GM18517 (cell line): ENCODE measurements at regions not wholly inside any gene's neighbourhood (a gene's known extent, or its start where the extent isn't known, plus 50 kb on each side); places are given as distances from the start of the nearest gene placed in this dataset.

Source experiments
- ATAC-seq: cut with Tn5 transposase; IDR thresholded peaks from one replicate; pipeline ENCODE4 v1.9.1; 2021; ENCODE audit warnings: mild to moderate bottlenecking, moderate library complexity; ENCODE audit not compliant: unreplicated experiment

DNA sequence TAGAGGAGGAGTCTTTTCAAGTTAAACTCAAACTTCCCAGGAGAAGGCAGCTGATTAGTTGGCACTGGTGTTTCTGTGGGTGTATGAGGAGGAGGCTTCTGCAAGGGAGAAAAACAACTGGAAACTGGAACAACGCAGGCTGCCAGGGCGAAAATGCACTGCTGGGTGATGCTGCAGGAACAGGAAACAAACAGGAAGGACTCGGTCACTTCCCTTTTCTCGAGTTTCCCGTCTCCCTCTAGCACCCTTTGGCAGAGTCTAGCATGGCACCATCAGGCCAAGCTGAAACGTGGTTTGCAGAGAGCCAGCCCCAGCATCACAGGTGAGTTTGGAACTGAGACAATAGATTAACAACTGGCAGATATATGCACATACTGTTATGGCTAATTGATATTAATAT lies 77.5 kb upstream of the CAST start:
- ATAC-seq = no peak

GRCh38 chr5:96588539-96588938 lies 73.6 kb upstream of the CAST start:
- no peak for ATAC-seq

- no peak for ATAC-seq
Measured at GRCh38 chr5:96590796-96591195, 71.4 kb upstream of the CAST start.

DNA sequence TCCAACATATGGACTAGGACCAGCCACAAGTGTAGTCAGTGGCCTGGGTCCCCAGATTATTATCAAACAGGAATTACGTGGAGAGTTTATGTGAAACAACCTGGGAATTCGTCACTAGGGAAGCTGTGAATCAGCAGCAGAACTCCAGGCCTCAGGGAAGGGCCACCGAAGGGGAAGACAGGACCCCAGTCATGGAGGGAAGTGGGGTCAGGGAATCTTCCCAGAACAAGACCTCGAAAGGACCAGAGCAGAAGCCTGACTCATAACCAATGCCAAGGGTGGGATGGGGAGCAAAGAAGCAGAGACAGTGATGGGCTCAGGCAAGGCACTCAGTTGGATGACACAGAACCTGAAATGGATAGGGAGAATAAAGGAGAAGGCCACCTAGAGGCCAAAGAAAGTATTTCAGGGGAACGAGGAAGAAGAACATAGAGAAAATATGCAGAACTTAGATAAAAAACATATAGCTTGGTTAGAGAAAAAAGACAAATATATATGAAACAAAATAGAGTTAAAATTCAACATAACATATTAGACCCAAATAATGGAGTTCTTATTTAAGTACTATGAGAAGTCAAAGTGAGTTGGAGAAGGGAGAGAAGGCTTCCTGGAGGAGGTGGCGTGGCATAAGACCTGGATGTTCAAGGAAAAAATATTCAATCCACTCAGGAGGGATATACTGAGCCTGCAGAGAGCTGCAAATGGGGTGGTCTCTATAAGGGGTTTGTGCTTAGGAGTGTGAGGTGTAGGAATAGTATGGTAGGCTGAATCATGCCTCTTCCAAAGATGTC lies 66.7 kb upstream of the CAST start:
- ATAC-seq = no peak

- no peak for ATAC-seq
Measured at GRCh38 chr5:96597438-96598020, 64.6 kb upstream of the CAST start.

GRCh38 chr5:96601200-96601599 lies 61.0 kb upstream of the CAST start:
- no peak for ATAC-seq

GRCh38 chr5:96601715-96602244 lies 60.4 kb upstream of the CAST start:
- ATAC-seq = peak; percentile 76

DNA sequence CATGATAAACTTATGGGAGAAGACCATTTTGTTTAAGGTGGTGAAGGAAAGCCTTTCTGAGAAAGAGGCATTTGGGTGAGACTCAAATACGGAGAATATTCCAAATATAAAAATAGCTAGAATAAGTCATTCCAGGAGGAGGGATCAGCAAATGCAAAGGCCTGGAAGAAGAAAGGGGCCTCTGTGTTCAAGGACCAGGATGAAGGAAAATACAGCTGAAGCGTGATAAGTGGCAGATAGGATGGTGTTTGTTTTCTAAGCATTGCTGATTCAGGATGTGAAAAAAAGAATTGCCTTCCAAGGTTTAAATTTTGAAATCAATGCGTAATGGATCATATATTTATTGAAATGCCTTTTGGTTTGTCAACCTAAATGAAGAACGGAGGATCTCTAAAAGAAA lies 59.4 kb upstream of the CAST start:
- no peak for ATAC-seq

DNA sequence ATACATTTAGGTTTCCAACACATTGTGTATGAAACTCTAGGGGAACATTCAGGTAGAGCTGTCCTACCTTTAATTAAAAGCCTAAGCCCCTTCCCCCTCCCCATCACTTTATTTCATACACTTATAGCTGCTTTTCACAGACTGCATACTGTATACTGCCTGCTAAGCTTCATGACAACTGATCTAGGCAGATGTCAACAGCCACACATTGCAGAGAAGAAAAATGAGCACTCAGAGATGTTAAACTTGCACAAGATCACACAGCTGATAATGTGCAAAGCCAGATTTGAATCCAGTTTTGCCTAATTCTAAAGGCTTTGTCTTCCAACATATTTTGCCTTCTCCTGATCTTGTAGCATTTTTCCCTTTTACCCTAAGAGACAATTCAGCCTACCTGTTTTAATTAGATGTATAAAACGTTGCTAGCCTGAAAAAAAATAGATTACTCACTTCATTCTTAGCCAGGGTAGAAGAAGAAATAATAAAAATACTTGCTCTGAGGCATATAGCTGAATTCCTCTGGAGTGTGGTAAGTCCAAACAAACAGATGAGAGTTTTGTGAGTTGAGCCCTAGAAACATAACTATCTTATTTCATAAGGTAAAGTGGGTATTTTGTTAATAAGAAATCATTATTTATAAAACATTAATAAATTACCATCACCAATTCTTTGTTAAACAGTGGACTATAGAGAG lies 56.9 kb upstream of the CAST start:
- no peak for ATAC-seq

DNA sequence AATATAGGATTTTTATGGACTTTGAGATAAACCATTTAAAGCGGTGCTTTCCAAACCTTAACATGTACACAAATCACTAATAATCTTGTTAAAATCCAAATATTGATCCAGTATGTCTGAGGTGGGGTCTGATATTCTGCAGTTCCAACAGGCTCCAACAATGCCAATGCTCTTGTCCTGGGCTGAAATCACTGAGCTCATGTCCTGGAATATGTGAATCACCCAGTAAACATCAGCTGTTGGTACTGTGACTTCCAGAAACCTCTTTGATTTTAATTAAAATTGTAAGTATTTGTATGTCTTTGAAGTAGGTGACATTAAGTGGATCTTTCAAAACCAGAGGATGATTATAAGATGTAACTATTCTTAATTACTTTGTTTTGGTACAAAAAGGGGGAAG lies 52.8 kb upstream of the CAST start:
- ATAC-seq = no peak

DNA sequence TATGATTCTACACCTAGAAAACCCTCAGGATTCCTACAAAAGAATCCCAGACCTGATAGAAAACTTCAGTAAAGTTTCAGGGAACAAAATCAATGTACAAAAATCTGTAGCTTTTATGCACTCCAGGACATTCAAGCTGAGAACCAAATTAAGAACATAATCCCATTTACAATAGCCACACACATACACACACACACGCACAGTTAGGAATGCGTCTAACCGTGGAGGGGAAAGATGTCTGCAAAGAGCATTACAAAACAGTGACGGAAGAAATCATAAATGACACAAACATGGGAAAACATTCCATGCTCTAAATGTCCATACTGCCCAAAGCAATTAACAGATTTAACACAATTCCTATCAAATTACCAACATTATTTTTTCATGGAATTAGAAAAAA lies 51.4 kb upstream of the CAST start:
- no peak for ATAC-seq

- no peak for ATAC-seq
Measured at GRCh38 chr5:96611946-96612345, 50.2 kb upstream of the CAST start.
